ENCODE measurements at regions not wholly inside any gene's neighbourhood (a gene's known extent, or its start where the extent isn't known, plus 50 kb on each side); places are given as distances from the start of the nearest gene placed in this dataset.
"Not testable (repeated sequence)": the region's sequence is repeated elsewhere in the genome, so short reads cannot be mapped to it uniquely, and the experiment has no call there.

GRCh38 chr3:164365242-164365641 lies 713.1 kb downstream of the SI start:
- no peak for DNase-seq

- no peak for DNase-seq
These were observed 714.2 kb downstream of the SI start for GRCh38 chr3:164364111-164364510.

- no peak for DNase-seq
These were observed 717.4 kb downstream of the SI start for GRCh38 chr3:164360738-164361406.

- no peak for DNase-seq
These were observed 718.2 kb downstream of the SI start for GRCh38 chr3:164360078-164360578.

- DNase-seq, result no peak
These were observed 725.3 kb downstream of the SI start for GRCh38 chr3:164352991-164353390.

GRCh38 chr3:164351131-164351530 lies 727.2 kb downstream of the SI start:
- DNase-seq, result no peak

GRCh38 chr3:164342206-164342605 lies 736.1 kb downstream of the SI start:
- DNase-seq, result not testable (repeated sequence)

GRCh38 chr3:164341086-164341485 lies 737.2 kb downstream of the SI start:
- no peak for DNase-seq

- DNase-seq, result no peak
These were observed 738.0 kb downstream of the SI start for GRCh38 chr3:164340273-164340672.

GRCh38 chr3:164332831-164333802 lies 745.2 kb downstream of the SI start:
- no peak for DNase-seq

GRCh38 chr3:164326714-164327113 lies 751.6 kb downstream of the SI start:
- DNase-seq, result no peak

GRCh38 chr3:164320962-164321361 lies 757.3 kb downstream of the SI start:
- DNase-seq, result no peak

- no peak for DNase-seq
These were observed 772.3 kb downstream of the SI start for GRCh38 chr3:164306042-164306441.

GRCh38 chr3:164303894-164304293 lies 774.4 kb downstream of the SI start:
- no peak for DNase-seq

GRCh38 chr3:164302622-164303021 lies 775.7 kb downstream of the SI start:
- no peak for DNase-seq

GRCh38 chr3:164291486-164291885 lies 786.8 kb downstream of the SI start:
- not testable (repeated sequence) for DNase-seq

GRCh38 chr3:164278550-164278949 lies 799.7 kb downstream of the SI start:
- no peak for DNase-seq

GRCh38 chr3:164267053-164267452 lies 811.2 kb downstream of the SI start:
- DNase-seq, result no peak

GRCh38 chr3:164250923-164251322 lies 827.4 kb downstream of the SI start:
- DNase-seq, result no peak

- no peak for DNase-seq
These were observed 841.4 kb downstream of the SI start for GRCh38 chr3:164236851-164237250.

- no peak for DNase-seq
These were observed 842.8 kb downstream of the SI start for GRCh38 chr3:164235289-164236028.

GRCh38 chr3:164233951-164234350 lies 844.3 kb downstream of the SI start:
- DNase-seq, result no peak

GRCh38 chr3:164231718-164232117 lies 846.6 kb downstream of the SI start:
- DNase-seq, result no peak
